GM12878 (cell line): ENCODE measurements at regions not wholly inside any gene's neighbourhood (a gene's known extent, or its start where the extent isn't known, plus 50 kb on each side); places are given as distances from the start of the nearest gene placed in this dataset.

Experiments
- ATAC-seq: fragments of 200-7000 bp; cut with Tn5 transposase; 3 replicates; pipeline ENCODE4 v1.9.1; 2020; ENCODE audit warnings: mild to moderate bottlenecking, moderate library complexity
- BruUV-seq: library from RNA; stranded (reverse); fragments of 400-500 nt; replicated peaks from 2 replicates; lab custom pipeline; 2021; lab: Mats Ljungman, UMichigan
- CTCF ChIA-PET: fragments of 300-600 bp; sonication (Branson Sonifier 250); formaldehyde crosslinking; extraction: SDS; loops from one replicate; lab custom pipeline; 2021; ENCODE audit warnings: inconsistent platforms; lab: Yijun Ruan, JAX
- POLR2A ChIA-PET: fragments of 350-600 bp; formaldehyde crosslinking; extraction: SDS; loops from one replicate; lab custom pipeline; 2021; ENCODE audit warnings: inconsistent platforms; lab: Charles Lee
- RAD21 ChIA-PET: fragments of 300-600 bp; sonication (Branson Sonifier 250); formaldehyde crosslinking; loops from one replicate; lab custom pipeline; 2023; ENCODE audit warnings: antibody characterized with exemption; ENCODE audit not compliant: unreplicated experiment; lab: Charles Lee
- SMC1A ChIA-PET: fragments of 300-600 bp; sonication (Branson Sonifier 250); formaldehyde crosslinking; loops from one replicate; lab custom pipeline; 2023; ENCODE audit not compliant: unreplicated experiment, uncharacterized antibody; lab: Charles Lee
- DNase-seq: peaks from one replicate; pipeline ENCODE4 v3.0.0-alpha.2; 2011; ENCODE audit warnings: low read depth, low spot score
- FAIRE-seq: peaks from 3 replicates; lab custom pipeline; 2011; peaks lifted over from hg19 to GRCh38; lab: Jason Lieb, UNC
- H2AFZ ChIP-seq: 2 replicates; pipeline ENCODE4 v1.6.0; 2011; ENCODE audit warnings: low read depth, low read length, control low read depth; ENCODE audit not compliant: control insufficient read depth
- H3K27ac ChIP-seq: 2 replicates; pipeline ENCODE4 v1.5.1; 2011; ENCODE audit warnings: control low read depth; ENCODE audit not compliant: control insufficient read depth, insufficient read depth
- H3K27me3 ChIP-seq, 2 experiments: replicated peaks in 1 of 2; 2 replicates each; pipeline versions ENCODE4 v1.6.0 to v1.6.1; 2011; ENCODE audit warnings: low read length in 1 of 2; ENCODE audit not compliant: control insufficient read depth in 2 of 2, insufficient read depth in 2 of 2
- H3K36me3 ChIP-seq, 2 experiments: 2 replicates each; pipeline ENCODE4 v1.5.1; 2011; ENCODE audit warnings: low read length in 1 of 2; ENCODE audit not compliant: control insufficient read depth in 2 of 2, insufficient read depth in 2 of 2
- H3K4me1 ChIP-seq: 2 replicates; pipeline ENCODE4 v1.6.1; 2011; ENCODE audit warnings: mild to moderate bottlenecking, low read length, moderate library complexity, mixed read lengths; ENCODE audit not compliant: control insufficient read depth, insufficient read depth
- H3K4me2 ChIP-seq: 2 replicates; pipeline ENCODE4 v1.6.0; 2011; ENCODE audit warnings: control low read depth; ENCODE audit not compliant: control insufficient read depth, insufficient read depth
- H3K4me3 ChIP-seq: fragments of 200-600 bp; sonication (generic); 2 replicates; pipeline ENCODE4 v1.5.1; 2016
- H3K79me2 ChIP-seq: 2 replicates; pipeline ENCODE4 v1.6.0; 2011; ENCODE audit warnings: low read length; ENCODE audit not compliant: control insufficient read depth, insufficient read depth
- H3K9ac ChIP-seq: 2 replicates; pipeline ENCODE4 v1.8.0; 2011; ENCODE audit warnings: low read length, control low read depth, mixed read lengths; ENCODE audit not compliant: control insufficient read depth, insufficient read depth
- H3K9me3 ChIP-seq: replicated peaks from 3 replicates; pipeline ENCODE4 v1.5.1; 2011; ENCODE audit warnings: mild to moderate bottlenecking, low read length; ENCODE audit not compliant: control insufficient read depth, insufficient read depth
- H4K20me1 ChIP-seq: 2 replicates; pipeline ENCODE4 v1.6.0; 2011; ENCODE audit not compliant: control insufficient read depth, insufficient read depth
- BCL11A ChIP-seq: IDR thresholded peaks from 2 replicates; pipeline ENCODE4 v1.6.1; 2011; ENCODE audit warnings: low read depth, low read length
- CBFB ChIP-seq: IDR thresholded peaks from 2 replicates; pipeline ENCODE4 v1.6.1; 2016; ENCODE audit warnings: antibody characterized with exemption, low read depth
- DPF2 ChIP-seq: fragments of 450-650 bp; IDR thresholded peaks from 2 replicates; pipeline ENCODE4 v1.6.1; 2017; ENCODE audit warnings: mild to moderate bottlenecking
- ESRRA ChIP-seq: IDR thresholded peaks from 2 replicates; pipeline ENCODE4 v1.6.1; 2012; ENCODE audit warnings: mild to moderate bottlenecking, low read length, improper control_type of control experiment
- SP1 ChIP-seq: IDR thresholded peaks from one replicate; pipeline ENCODE4 v1.6.1; 2011; ENCODE audit warnings: low read depth, low read length
- TCF7 ChIP-seq: IDR thresholded peaks from 2 replicates; pipeline ENCODE4 v1.6.1; 2014; ENCODE audit warnings: antibody characterized with exemption, borderline replicate concordance
- USF2 ChIP-seq: IDR thresholded peaks from 2 replicates; pipeline ENCODE4 v1.6.1; 2011; ENCODE audit warnings: low read depth, low read length, improper control_type of control experiment, borderline replicate concordance
- ZBTB40 ChIP-seq: fragments of 450-650 bp; IDR thresholded peaks from 2 replicates; pipeline ENCODE4 v1.6.1; 2016; ENCODE audit warnings: mild to moderate bottlenecking, moderate library complexity, borderline replicate concordance
- ZNF384 ChIP-seq: IDR thresholded peaks from 2 replicates; pipeline ENCODE4 v1.6.1; 2012; ENCODE audit warnings: low read depth, mild to moderate bottlenecking, low read length, improper control_type of control experiment, borderline replicate concordance
- ZSCAN29 ChIP-seq: fragments of 450-650 bp; IDR thresholded peaks from 2 replicates; pipeline ENCODE4 v1.6.1; 2017; ENCODE audit warnings: mild to moderate bottlenecking, moderate library complexity
- WGBS: methylation state at CpG from one replicate; pipeline ENCODE4 v1.1.6; 2016; ENCODE audit warnings: low lambda C conversion rate; ENCODE audit not compliant: insufficient replicate concordance, insufficient coverage; ENCODE audit errors: missing lambda C conversion rate; 5-methylcytosine and 5-hydroxymethylcytosine counted together
- in situ Hi-C: fragments of 300-500 bp; cut with MboI; formaldehyde crosslinking; loops from 9 replicates; pipeline ENCODE4 v1.14.3; 2018; ENCODE audit warnings: mixed read lengths
- intact Hi-C: fragments of 100-400 bp; cut with micrococcal nuclease; formaldehyde crosslinking; loops from one replicate; pipeline ENCODE4 v1.14.2; 2022; ENCODE audit not compliant: unreplicated experiment
- TF ChIP-seq, protein P1 (sequence below): fragments of 450-650 bp; IDR thresholded peaks from 2 replicates; pipeline ENCODE4 v1.6.1; 2018; ENCODE audit warnings: borderline replicate concordance, mild to moderate bottlenecking; ENCODE audit not compliant: partially characterized antibody

- WGBS: 5% methylated on average over 2 of the region's 2 CpGs
- intact Hi-C loops: no loop called here
- CTCF ChIA-PET: interaction anchor here (0.6 kb wide), 1 partner anchor 60 kb away, joined by 3 read pairs; no protein-coding TSS in a partner anchor
Measured at GRCh38 chr2:128458505-128458904, 139.8 kb upstream of the HS6ST1 start.

More at GRCh38 chr2:128458505-128458904, 139.8 kb upstream of the HS6ST1 start:
- no peak overlapping the region for H3K9ac ChIP-seq
- DNase-seq: no peak
- ChIA-PET RAD21 (no interaction called here), SMC1A (no interaction called here), POLR2A (no interaction called here)
- no TSS peak for BruUV-seq
- H3K9me3 ChIP-seq: no peaks in the 10 kb centered on the region
- no peaks in the 10 kb centered on the region for H3K79me2 ChIP-seq
- no peaks in the 10 kb centered on the region for H3K36me3 ChIP-seq
- no peaks in the 10 kb centered on the region; a peak in 1 of 4 replicates for H3K27me3 ChIP-seq
- TF ChIP-seq BCL11A: no peak
- TF ChIP-seq ZSCAN29: no peak
- TF ChIP-seq ZBTB40: no peak
- TF ChIP-seq, protein P1, sequence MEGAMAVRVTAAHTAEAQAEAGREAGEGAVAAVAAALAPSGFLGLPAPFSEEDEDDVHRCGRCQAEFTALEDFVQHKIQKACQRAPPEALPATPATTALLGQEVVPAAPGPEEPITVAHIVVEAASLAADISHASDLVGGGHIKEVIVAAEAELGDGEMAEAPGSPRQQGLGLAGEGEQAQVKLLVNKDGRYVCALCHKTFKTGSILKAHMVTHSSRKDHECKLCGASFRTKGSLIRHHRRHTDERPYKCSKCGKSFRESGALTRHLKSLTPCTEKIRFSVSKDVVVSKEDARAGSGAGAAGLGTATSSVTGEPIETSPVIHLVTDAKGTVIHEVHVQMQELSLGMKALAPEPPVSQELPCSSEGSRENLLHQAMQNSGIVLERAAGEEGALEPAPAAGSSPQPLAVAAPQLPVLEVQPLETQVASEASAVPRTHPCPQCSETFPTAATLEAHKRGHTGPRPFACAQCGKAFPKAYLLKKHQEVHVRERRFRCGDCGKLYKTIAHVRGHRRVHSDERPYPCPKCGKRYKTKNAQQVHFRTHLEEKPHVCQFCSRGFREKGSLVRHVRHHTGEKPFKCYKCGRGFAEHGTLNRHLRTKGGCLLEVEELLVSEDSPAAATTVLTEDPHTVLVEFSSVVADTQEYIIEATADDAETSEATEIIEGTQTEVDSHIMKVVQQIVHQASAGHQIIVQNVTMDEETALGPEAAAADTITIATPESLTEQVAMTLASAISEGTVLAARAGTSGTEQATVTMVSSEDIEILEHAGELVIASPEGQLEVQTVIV: no peak
- no peak for TF ChIP-seq USF2
- TF ChIP-seq ZNF384: no peak
- TF ChIP-seq CBFB: no peak
- no peak for TF ChIP-seq DPF2
- no peak for TF ChIP-seq SP1
- TF ChIP-seq TCF7: no peak
- no peak for TF ChIP-seq ESRRA
- FAIRE-seq: no peak
- no peak for ATAC-seq
- H3K4me3 ChIP-seq: no peak overlapping the region
- H3K4me1 ChIP-seq: no peaks in the 10 kb centered on the region
- H3K4me2 ChIP-seq: no peak overlapping the region
- no peaks in the 10 kb centered on the region for H4K20me1 ChIP-seq
- H3K27ac ChIP-seq: no peak overlapping the region
- no peak overlapping the region for H2AFZ ChIP-seq
- in situ Hi-C loops: no loop called here
